GM12891 (cell line): ENCODE measurements at regions not wholly inside any gene's neighbourhood (a gene's known extent, or its start where the extent isn't known, plus 50 kb on each side); places are given as distances from the start of the nearest gene placed in this dataset.

ENCODE experiments used
- PAX5 ChIP-seq: IDR thresholded peaks from 2 replicates; pipeline ENCODE4 v1.6.1; 2011; ENCODE audit warnings: low read length, moderate library complexity, mild to moderate bottlenecking; ENCODE audit not compliant: insufficient read depth, severe bottlenecking
- POLR2A ChIP-seq: IDR thresholded peaks from 2 replicates; pipeline ENCODE4 v1.6.1; 2011; ENCODE audit warnings: low read depth, low read length, control low read depth
- POLR2AphosphoS5 ChIP-seq: IDR thresholded peaks from 2 replicates; pipeline ENCODE4 v1.6.1; 2011; ENCODE audit warnings: low read depth, low read length, control low read depth
- TAF1 ChIP-seq: IDR thresholded peaks from 2 replicates; pipeline ENCODE4 v1.6.1; 2011; ENCODE audit warnings: low read depth, low read length, control low read depth

- TF ChIP-seq POLR2AphosphoS5: no peak
- no peak for TF ChIP-seq TAF1
- TF ChIP-seq POLR2A: no peak
- TF ChIP-seq PAX5: no peak
Measured at GRCh38 chr5:12125895-12126294, 221.6 kb upstream of the CTNND2 start.
